BJ (cell line): ENCODE measurements at regions not wholly inside any gene's neighbourhood (a gene's known extent, or its start where the extent isn't known, plus 50 kb on each side); places are given as distances from the start of the nearest gene placed in this dataset.

Experiments
- CTCF ChIA-PET: fragments of 350-600 bp; formaldehyde crosslinking; extraction: SDS; loops from one replicate; lab custom pipeline; 2021; ENCODE audit warnings: antibody characterized with exemption, inconsistent platforms; lab: Yijun Ruan, JAX
- POLR2A ChIA-PET: fragments of 300-600 bp; sonication (Branson Sonifier 250); formaldehyde crosslinking; extraction: SDS; loops from one replicate; lab custom pipeline; 2021; ENCODE audit warnings: antibody characterized with exemption; lab: Charles Lee
- DNase-seq: peaks from one replicate; pipeline ENCODE4 v3.0.0-alpha.2; 2011; ENCODE audit warnings: low read depth
- H3K27me3 ChIP-seq: 2 replicates; pipeline ENCODE4 v1.6.0; 2011; ENCODE audit warnings: low read length; ENCODE audit not compliant: control insufficient read depth, insufficient read depth
- H3K36me3 ChIP-seq: 2 replicates; pipeline ENCODE4 v1.5.1; 2011; ENCODE audit warnings: low read length; ENCODE audit not compliant: control insufficient read depth, insufficient read depth
- H3K4me3 ChIP-seq: 2 replicates; pipeline ENCODE4 v1.5.1; 2011; ENCODE audit warnings: low read depth, mild to moderate bottlenecking, control low read depth, low read length
- CTCF ChIP-seq: IDR thresholded peaks from 2 replicates; pipeline ENCODE4 v1.5.1; 2011; ENCODE audit warnings: low read depth, mild to moderate bottlenecking, control low read depth, inconsistent platforms, low read length, moderate library complexity; ENCODE audit not compliant: insufficient read depth

GRCh38 chrX:84709987-84710386 is 207.7 kb upstream of the HDX start:
- H3K27me3 ChIP-seq: no peaks in the 10 kb centered on the region
- H3K36me3 ChIP-seq: no peaks in the 10 kb centered on the region
- TF ChIP-seq CTCF: no peak
- ChIA-PET CTCF (no interaction called here), POLR2A (no interaction called here)
- H3K4me3 ChIP-seq: no peak overlapping the region
- no peak for DNase-seq

- H3K36me3 ChIP-seq: no peaks in the 10 kb centered on the region
- H3K4me3 ChIP-seq: no peak overlapping the region
- POLR2A ChIA-PET: no interaction called here
- CTCF ChIA-PET: no interaction called here
- DNase-seq: no peak
- no peaks in the 10 kb centered on the region for H3K27me3 ChIP-seq
- TF ChIP-seq CTCF: no peak
Measured at GRCh38 chrX:84710611-84711010, 208.4 kb upstream of the HDX start.

- TF ChIP-seq CTCF: no peak
- no peaks in the 10 kb centered on the region for H3K27me3 ChIP-seq
Measured at GRCh38 chrX:84712621-84713020, 210.4 kb upstream of the HDX start.

GRCh38 chrX:84715315-84715714 is 213.1 kb upstream of the HDX start:
- Histone ChIP-seq H3K4me3 (no peak overlapping the region), H3K36me3 (no peaks in the 10 kb centered on the region), H3K27me3 (no peaks in the 10 kb centered on the region)
- CTCF ChIA-PET: no interaction called here
- no peak for TF ChIP-seq CTCF
- DNase-seq: no peak
- POLR2A ChIA-PET: no interaction called here

More at GRCh38 chrX:84712621-84713020, 210.4 kb upstream of the HDX start:
- ChIA-PET POLR2A (no interaction called here), CTCF (no interaction called here)
- no peak for DNase-seq
- H3K4me3 ChIP-seq: no peak overlapping the region
- no peaks in the 10 kb centered on the region for H3K36me3 ChIP-seq

GRCh38 chrX:84717343-84717742 is 215.1 kb upstream of the HDX start:
- ChIA-PET POLR2A (no interaction called here), CTCF (no interaction called here)
- no peak for DNase-seq
- Histone ChIP-seq H3K27me3 (no peaks in the 10 kb centered on the region), H3K36me3 (no peaks in the 10 kb centered on the region), H3K4me3 (no peak overlapping the region)
- no peak for TF ChIP-seq CTCF
